ENCODE measurements at regions not wholly inside any gene's neighbourhood (a gene's known extent, or its start where the extent isn't known, plus 50 kb on each side); places are given as distances from the start of the nearest gene placed in this dataset.
"Not testable (repeated sequence)": the region's sequence is repeated elsewhere in the genome, so short reads cannot be mapped to it uniquely, and the experiment has no call there.

- not testable (repeated sequence) for TF ChIP-seq POLR2AphosphoS5 (IDR thresholded peaks at IDR 0.05; ENCODE audit: borderline replicate concordance, low read depth, low read length); FOXP2 (optimal IDR thresholded peaks at IDR 0.05; ENCODE audit: control extremely low read depth, extremely low read length, insufficient read depth); EZH2 (IDR thresholded peaks at IDR 0.05)
Measured at GRCh38 chr14:105706701-105707019, 180.3 kb downstream of the TMEM121 start.

Data from SK-N-MC (cell line).